Sigmoid colon (tissue), 6 donors: ENCODE measurements at regions not wholly inside any gene's neighbourhood (a gene's known extent, or its start where the extent isn't known, plus 50 kb on each side); places are given as distances from the start of the nearest gene placed in this dataset.
A peak's percentile ranks its signal among the peaks of the same experiment; 100 is the strongest.

ENCODE experiments used
- DNase-seq: peaks from one replicate; pipeline ENCODE4 v3.0.0-alpha.2; 2019
- H3K27ac ChIP-seq, 4 donors: fragments of 200-600 bp; sonication (generic); one replicate each; pipeline ENCODE4 v1.5.1; 2016 to 2019; ENCODE audit warnings: mild to moderate bottlenecking in 1 of 4
- H3K27me3 ChIP-seq, 3 donors: fragments of 200-600 bp; sonication (generic); one replicate each; pipeline ENCODE4 v1.5.1; 2019; ENCODE audit warnings: mild to moderate bottlenecking in 1 of 3
- H3K36me3 ChIP-seq, 4 donors: fragments of 200-600 bp; sonication (generic); one replicate each; pipeline ENCODE4 v1.5.1; 2016 to 2019
- H3K4me1 ChIP-seq, 4 donors: fragments of 200-600 bp; sonication (generic); one replicate each; pipeline ENCODE4 v1.5.1; 2017 to 2019
- H3K4me3 ChIP-seq, 4 donors: fragments of 200-600 bp; sonication (generic); one replicate each; pipeline ENCODE4 v1.5.1; 2017 to 2019; ENCODE audit warnings: mild to moderate bottlenecking in 2 of 4, moderate library complexity in 1 of 4
- H3K9me3 ChIP-seq, 4 donors: fragments of 200-600 bp in 3 of 4; sonication (generic) in 3 of 4; one replicate each; pipeline versions ENCODE4 v1.5.1 to v1.6.1; 2013 to 2019
- CTCF ChIP-seq, 4 experiments: fragments of 450-650 bp in 3 of 4; fragments of 200-600 bp in 1 of 4; IDR thresholded peaks; one replicate each; pipeline ENCODE4 v1.5.1; 2016 to 2019; ENCODE audit warnings: antibody characterized with exemption in 4 of 4, mild to moderate bottlenecking in 3 of 4, moderate library complexity in 2 of 4
- EP300 ChIP-seq, 4 donors: sonication (generic); formaldehyde crosslinking; IDR thresholded peaks; one replicate each; pipeline ENCODE4 v1.6.1; 2017; ENCODE audit warnings: antibody characterized with exemption in 4 of 4
- POLR2A ChIP-seq, 2 donors: fragments of 450-650 bp; IDR thresholded peaks; one replicate each; pipeline ENCODE4 v1.6.1; 2016; ENCODE audit warnings: antibody characterized with exemption in 2 of 2, mild to moderate bottlenecking in 2 of 2, moderate library complexity in 2 of 2
- POLR2AphosphoS5 ChIP-seq, 4 donors: sonication (generic); formaldehyde crosslinking; IDR thresholded peaks; one replicate each; pipeline ENCODE4 v1.6.1; 2017; ENCODE audit warnings: antibody characterized with exemption in 4 of 4
- WGBS, 2 donors: extraction: QIAGEN DNeasy Blood & Tissue Kit; methylation state at CpG; one replicate each; pipeline ENCODE4 v1.1.7; 2013; 5-methylcytosine and 5-hydroxymethylcytosine counted together
- intact Hi-C: fragments of 100-400 bp; cut with DNase I; formaldehyde crosslinking; loops from one replicate; pipeline ENCODE4 v1.15.1; 2023
- donor health status: healthy with polysubstance abuse.
- donor health status: healthy.

GRCh38 chr4:137692205-137692604, 159.9 kb upstream of the PCDH18 start:
- H3K27me3 ChIP-seq, result no peaks in the 10 kb centered on the region
- H3K4me3 ChIP-seq, result no peak overlapping the region
- DNase-seq, result no peak
- H3K36me3 ChIP-seq, result no peaks in the 10 kb centered on the region
- intact Hi-C loops, result no loop called here
- peak overlapping the region in 2 of 4 donors; percentile 39 to 48 for H3K27ac ChIP-seq
- TF ChIP-seq POLR2A (IDR thresholded peaks at IDR 0.05) (no peak), CTCF (IDR thresholded peaks at IDR 0.05) (no peak), EP300 (IDR thresholded peaks at IDR 0.05) (no peak), POLR2AphosphoS5 (IDR thresholded peaks at IDR 0.05) (no peak)
- peaks cover 0 to 40% (median 11%) of the 10 kb centered on the region in 4 donors for H3K4me1 ChIP-seq
- no peaks in the 10 kb centered on the region for H3K9me3 ChIP-seq

- Histone ChIP-seq H3K27me3 (no peaks in the 10 kb centered on the region), H3K27ac (no peak overlapping the region), H3K4me3 (no peak overlapping the region), H3K4me1 (peaks cover 0 to 34% (median 13%) of the 10 kb centered on the region in 4 donors), H3K9me3 (no peaks in the 10 kb centered on the region), H3K36me3 (no peaks in the 10 kb centered on the region)
- TF ChIP-seq POLR2A (IDR thresholded peaks at IDR 0.05) (no peak), CTCF (IDR thresholded peaks at IDR 0.05) (no peak), EP300 (IDR thresholded peaks at IDR 0.05) (no peak), POLR2AphosphoS5 (IDR thresholded peaks at IDR 0.05) (no peak)
- no peak for DNase-seq
- 97 to 98% methylated on average over 1 of the region's 1 CpG for WGBS, 2 donors
- intact Hi-C loops, result no loop called here
Measured at GRCh38 chr4:137688651-137689050, 156.4 kb upstream of the PCDH18 start.

- H3K27me3 ChIP-seq, result no peaks in the 10 kb centered on the region
- H3K36me3 ChIP-seq, result no peaks in the 10 kb centered on the region
- H3K27ac ChIP-seq, result no peak overlapping the region
- no peak for TF ChIP-seq EP300 (IDR thresholded peaks at IDR 0.05)
- H3K4me1 ChIP-seq, result peaks cover 0 to 15% (median 3%) of the 10 kb centered on the region in 4 donors
- intact Hi-C loops, result no loop called here
- no peaks in the 10 kb centered on the region for H3K9me3 ChIP-seq
- DNase-seq, result no peak
- 69 to 75% methylated on average over 3 of the region's 3 CpGs for WGBS, 2 donors
- no peak overlapping the region for H3K4me3 ChIP-seq
Measured at GRCh38 chr4:137685357-137685756, 153.1 kb upstream of the PCDH18 start.

GRCh38 chr4:137681081-137681480, 148.8 kb upstream of the PCDH18 start:
- no peak overlapping the region for H3K27ac ChIP-seq
- peaks cover 0 to 15% (median 3%) of the 10 kb centered on the region in 4 donors for H3K4me1 ChIP-seq
- intact Hi-C loops, result no loop called here
- H3K36me3 ChIP-seq, result no peaks in the 10 kb centered on the region
- no peaks in the 10 kb centered on the region for H3K9me3 ChIP-seq
- no peak overlapping the region for H3K4me3 ChIP-seq
- 67 to 76% methylated on average over 1 of the region's 1 CpG for whole genome bisulfite sequencing, 2 donors
- no peaks in the 10 kb centered on the region for H3K27me3 ChIP-seq
- TF ChIP-seq POLR2AphosphoS5 (IDR thresholded peaks at IDR 0.05) (no peak), POLR2A (IDR thresholded peaks at IDR 0.05) (no peak), CTCF (IDR thresholded peaks at IDR 0.05) (no peak), EP300 (IDR thresholded peaks at IDR 0.05) (no peak)
- no peak for DNase-seq

- Histone ChIP-seq H3K4me1 (no peaks in the 10 kb centered on the region), H3K27me3 (no peaks in the 10 kb centered on the region), H3K4me3 (no peak overlapping the region), H3K27ac (no peak overlapping the region), H3K9me3 (no peaks in the 10 kb centered on the region), H3K36me3 (no peaks in the 10 kb centered on the region)
- WGBS, 2 donors, result 43 to 65% methylated on average over 1 of the region's 1 CpG
- DNase-seq, result no peak
- intact Hi-C loops, result no loop called here
- no peak for TF ChIP-seq CTCF (IDR thresholded peaks at IDR 0.05)
- TF ChIP-seq POLR2AphosphoS5 (IDR thresholded peaks at IDR 0.05), result no peak
- TF ChIP-seq EP300 (IDR thresholded peaks at IDR 0.05), result no peak
- TF ChIP-seq POLR2A (IDR thresholded peaks at IDR 0.05), result no peak
Measured at GRCh38 chr4:137678796-137679195, 146.5 kb upstream of the PCDH18 start.
